22Rv1 (cell line): ENCODE measurements at regions not wholly inside any gene's neighbourhood (a gene's known extent, or its start where the extent isn't known, plus 50 kb on each side); places are given as distances from the start of the nearest gene placed in this dataset.
A peak's percentile ranks its signal among the peaks of the same experiment; 100 is the strongest.

ENCODE experiments used
- H3K27ac ChIP-seq: fragments of 450-650 bp; 2 replicates; pipeline ENCODE4 v1.5.1; 2017
- ZFX ChIP-seq: fragments of 450-650 bp; IDR thresholded peaks from 2 replicates; pipeline ENCODE4 v1.6.1; 2017; ENCODE audit warnings: antibody characterized with exemption, borderline replicate concordance
- TF ChIP-seq, protein P1 (sequence below): fragments of 450-650 bp; IDR thresholded peaks from 2 replicates; pipeline ENCODE4 v1.5.1; 2017; ENCODE audit warnings: mild to moderate bottlenecking

DNA sequence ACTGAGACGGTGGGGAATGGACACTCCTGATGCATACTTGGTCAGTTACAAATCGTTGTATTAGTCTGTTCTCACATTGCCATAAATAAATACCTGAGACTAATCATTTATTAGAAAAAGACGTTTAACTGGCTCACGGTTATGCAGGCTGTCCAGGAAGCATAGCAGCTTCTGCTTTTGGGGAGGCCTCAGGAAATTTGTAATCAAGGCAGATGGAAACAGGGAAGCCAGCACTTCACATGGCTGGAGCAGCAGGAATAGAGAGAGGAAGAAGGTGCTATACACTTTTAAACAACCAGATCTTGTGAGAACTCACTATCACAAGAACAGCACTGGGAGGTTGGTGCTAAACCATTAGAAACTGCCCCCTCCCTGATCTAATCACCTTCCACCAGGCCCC lies 418.2 kb downstream of the FLRT2 start:
- no peak overlapping the region for H3K27ac ChIP-seq
- no peak for TF ChIP-seq ZFX
- TF ChIP-seq, protein P1, sequence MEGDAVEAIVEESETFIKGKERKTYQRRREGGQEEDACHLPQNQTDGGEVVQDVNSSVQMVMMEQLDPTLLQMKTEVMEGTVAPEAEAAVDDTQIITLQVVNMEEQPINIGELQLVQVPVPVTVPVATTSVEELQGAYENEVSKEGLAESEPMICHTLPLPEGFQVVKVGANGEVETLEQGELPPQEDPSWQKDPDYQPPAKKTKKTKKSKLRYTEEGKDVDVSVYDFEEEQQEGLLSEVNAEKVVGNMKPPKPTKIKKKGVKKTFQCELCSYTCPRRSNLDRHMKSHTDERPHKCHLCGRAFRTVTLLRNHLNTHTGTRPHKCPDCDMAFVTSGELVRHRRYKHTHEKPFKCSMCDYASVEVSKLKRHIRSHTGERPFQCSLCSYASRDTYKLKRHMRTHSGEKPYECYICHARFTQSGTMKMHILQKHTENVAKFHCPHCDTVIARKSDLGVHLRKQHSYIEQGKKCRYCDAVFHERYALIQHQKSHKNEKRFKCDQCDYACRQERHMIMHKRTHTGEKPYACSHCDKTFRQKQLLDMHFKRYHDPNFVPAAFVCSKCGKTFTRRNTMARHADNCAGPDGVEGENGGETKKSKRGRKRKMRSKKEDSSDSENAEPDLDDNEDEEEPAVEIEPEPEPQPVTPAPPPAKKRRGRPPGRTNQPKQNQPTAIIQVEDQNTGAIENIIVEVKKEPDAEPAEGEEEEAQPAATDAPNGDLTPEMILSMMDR = no peak

DNA sequence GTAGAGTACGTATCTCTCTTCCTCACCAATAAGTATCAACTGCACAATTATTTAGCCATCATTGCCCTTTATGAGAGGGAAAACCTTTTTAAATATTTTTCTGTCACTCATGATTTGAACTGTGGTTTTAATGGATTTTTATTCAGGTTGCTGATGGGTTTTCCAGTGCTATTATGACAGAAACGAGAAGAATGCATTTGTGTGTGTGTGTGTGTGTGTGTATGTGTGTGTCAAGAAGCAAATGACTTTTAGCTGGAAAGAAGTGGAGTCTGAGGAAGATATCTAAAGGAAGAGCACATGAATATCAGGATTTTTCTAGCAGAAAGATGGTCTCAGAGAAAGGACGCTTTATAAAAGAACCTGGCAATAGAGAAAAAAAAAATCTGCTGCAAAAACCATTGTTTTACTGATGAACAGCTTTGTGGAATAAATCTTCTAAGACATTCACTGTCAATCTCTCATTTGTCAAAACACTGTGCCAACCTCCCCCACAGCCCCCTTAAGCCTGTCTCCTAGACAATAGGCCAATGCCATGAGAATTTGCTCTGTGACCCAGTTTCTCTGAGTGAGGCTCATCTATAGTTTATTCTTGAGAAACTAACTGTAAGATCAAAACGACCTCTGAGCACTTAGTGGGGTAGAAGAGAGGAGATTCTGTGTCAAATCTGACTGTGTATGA lies 417.7 kb downstream of the FLRT2 start:
- no peak overlapping the region for H3K27ac ChIP-seq
- TF ChIP-seq ZFX = no peak

DNA sequence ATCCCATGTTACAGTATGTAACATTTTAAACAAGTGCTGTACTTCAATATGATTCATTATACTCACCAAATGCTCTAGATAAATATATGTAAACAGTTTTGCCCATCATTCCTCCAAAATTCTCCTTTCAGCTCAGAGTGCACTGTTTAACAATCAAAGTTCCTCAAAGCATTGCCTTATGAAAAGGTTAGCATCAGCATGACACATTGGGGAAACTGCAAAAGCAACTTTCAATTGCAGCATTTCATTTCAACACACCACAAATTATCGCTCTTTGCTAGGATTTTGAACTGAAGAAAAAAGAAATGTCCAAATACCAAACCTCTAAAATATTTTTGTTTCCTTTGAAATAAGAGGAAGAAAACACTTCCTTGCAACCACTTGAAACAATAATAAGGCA lies 413.2 kb downstream of the FLRT2 start:
- TF ChIP-seq, protein P1 = no peak
- H3K27ac ChIP-seq = no peak overlapping the region

DNA sequence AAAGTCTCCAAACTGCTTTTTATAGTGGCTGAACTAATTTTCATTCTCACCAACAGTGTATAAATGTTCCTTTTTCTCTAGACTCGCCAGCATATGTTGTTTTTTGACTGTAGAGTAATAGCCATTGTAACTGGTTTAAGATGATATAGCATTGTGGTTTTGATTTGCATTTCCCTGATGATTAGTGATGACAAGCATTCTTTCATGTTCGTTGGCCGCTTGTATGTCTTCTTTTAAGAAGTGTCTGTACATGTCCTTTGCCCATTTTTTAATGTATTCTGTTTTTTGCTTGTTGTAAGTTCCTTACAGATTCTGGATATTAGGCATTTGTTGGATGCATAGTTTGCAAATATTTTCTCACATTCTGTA lies 404.9 kb downstream of the FLRT2 start:
- H3K27ac ChIP-seq = peak overlapping the region; percentile 44
- no peak for TF ChIP-seq ZFX
- TF ChIP-seq, protein P1 = no peak

DNA sequence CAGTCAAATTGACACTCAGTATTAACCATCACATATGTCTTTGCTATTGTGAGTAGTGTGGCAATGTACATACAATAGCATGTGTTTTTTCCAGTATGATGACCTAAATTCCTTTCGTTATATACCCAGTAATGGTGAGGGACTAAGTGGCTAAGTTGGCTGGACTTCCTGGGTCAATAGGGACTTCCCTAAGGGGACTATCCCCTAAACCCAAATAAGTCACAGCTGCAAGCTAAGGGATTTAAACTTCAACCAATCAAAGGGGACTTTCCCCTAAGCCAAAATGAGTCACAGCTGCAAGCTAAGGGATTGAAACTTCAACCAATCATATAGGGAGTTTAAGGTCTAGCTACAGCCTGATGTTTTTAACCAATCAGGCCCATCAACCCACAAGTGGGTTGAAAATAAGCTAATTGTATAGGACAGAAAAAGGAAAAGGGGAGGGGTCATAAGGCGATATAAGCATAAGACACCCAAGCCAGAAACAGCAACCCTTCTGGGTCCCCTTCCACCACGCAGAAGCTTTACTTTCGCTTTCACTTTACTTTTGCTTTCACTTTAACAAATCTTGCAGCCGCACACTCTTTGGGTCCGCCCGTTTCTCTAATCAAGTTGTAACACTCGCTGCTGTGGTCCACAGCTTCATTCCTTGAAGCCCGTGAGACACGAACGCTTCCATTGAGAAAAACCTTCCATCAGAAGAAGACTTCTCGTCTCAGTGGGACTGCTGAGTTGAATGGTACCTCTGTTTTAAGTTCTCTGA lies 404.4 kb downstream of the FLRT2 start:
- peak overlapping the region; percentile 44 for H3K27ac ChIP-seq
- TF ChIP-seq ZFX = no peak
- TF ChIP-seq, protein P1 = no peak

DNA sequence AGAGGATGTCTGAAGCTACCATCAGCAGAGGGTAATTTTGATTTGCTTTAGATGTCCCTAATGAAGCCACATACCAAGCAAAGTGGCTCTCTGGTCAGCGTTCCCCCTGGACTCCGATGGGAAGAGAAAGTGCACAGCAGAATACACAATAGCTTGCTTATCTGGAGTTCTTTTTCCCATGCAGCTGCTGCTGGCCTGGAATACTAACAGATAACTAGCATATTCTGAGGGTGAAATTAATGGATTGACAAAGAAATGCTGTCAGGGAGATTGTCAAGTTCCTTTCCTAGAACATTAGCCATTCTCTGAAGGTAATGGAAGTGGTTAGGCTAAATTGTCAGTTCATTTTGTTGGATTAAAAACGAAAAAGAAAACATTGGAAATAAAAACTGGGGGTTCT lies 391.3 kb downstream of the FLRT2 start:
- H3K27ac ChIP-seq = no peak overlapping the region
- TF ChIP-seq ZFX = no peak
- TF ChIP-seq, protein P1 = no peak

DNA sequence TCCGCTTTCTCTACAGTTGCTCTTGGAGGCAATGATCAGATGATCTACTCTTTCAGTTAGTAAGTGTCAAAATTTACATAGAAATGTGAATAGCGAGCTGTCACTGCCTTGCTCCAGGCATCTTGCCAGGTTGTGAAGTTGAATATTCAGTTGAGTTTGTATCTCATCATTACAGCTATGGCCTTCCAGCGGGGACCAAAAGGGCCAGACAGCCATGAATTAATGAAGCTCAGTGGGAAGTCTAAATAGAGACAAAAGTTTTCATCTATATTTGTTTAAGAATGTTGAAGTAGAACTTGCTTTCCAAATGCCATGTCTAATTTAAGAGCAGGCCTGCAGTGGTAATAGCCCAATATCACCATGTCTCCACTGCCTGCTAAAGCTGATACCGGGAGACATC lies 387.8 kb downstream of the FLRT2 start:
- TF ChIP-seq ZFX = no peak
- TF ChIP-seq, protein P1 = no peak
- H3K27ac ChIP-seq = no peak overlapping the region
